ENCODE measurements at regions not wholly inside any gene's neighbourhood (a gene's known extent, or its start where the extent isn't known, plus 50 kb on each side); places are given as distances from the start of the nearest gene placed in this dataset.
"Not testable (repeated sequence)": the region's sequence is repeated elsewhere in the genome, so short reads cannot be mapped to it uniquely, and the experiment has no call there.

DNA sequence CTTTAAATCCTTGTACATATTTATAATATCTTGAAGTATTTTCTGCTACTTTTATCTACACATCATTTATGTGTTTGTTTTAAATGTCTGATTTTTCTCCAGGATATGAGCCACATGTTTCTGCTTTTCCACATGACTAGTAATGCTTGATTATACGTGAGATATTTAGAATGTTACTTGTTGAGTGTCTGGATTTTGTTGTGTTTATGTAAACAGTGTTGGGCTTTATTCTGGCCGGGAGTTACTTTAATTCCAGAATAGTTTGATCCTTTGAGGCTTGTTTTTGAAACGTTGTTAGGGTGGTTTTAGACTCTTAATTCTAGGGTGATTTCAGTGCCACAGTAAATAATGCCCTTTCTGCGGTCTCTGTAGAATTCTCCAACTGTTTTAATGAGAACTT lies 252.9 kb downstream of the BLID start:
- no peak for DNase-seq
- no peaks in the 10 kb centered on the region for H3K9me3 ChIP-seq
- H3K27me3 ChIP-seq: no peaks in the 10 kb centered on the region
- H3K36me3 ChIP-seq: no peaks in the 10 kb centered on the region
- no peaks in the 10 kb centered on the region for H3K4me1 ChIP-seq
- TF ChIP-seq, protein P1, sequence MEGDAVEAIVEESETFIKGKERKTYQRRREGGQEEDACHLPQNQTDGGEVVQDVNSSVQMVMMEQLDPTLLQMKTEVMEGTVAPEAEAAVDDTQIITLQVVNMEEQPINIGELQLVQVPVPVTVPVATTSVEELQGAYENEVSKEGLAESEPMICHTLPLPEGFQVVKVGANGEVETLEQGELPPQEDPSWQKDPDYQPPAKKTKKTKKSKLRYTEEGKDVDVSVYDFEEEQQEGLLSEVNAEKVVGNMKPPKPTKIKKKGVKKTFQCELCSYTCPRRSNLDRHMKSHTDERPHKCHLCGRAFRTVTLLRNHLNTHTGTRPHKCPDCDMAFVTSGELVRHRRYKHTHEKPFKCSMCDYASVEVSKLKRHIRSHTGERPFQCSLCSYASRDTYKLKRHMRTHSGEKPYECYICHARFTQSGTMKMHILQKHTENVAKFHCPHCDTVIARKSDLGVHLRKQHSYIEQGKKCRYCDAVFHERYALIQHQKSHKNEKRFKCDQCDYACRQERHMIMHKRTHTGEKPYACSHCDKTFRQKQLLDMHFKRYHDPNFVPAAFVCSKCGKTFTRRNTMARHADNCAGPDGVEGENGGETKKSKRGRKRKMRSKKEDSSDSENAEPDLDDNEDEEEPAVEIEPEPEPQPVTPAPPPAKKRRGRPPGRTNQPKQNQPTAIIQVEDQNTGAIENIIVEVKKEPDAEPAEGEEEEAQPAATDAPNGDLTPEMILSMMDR (IDR thresholded peaks at IDR 0.05; ENCODE audit: low read depth, low read length): no peak
- no peak overlapping the region for H3K4me3 ChIP-seq (ENCODE audit: low read depth, low read length)

DNA sequence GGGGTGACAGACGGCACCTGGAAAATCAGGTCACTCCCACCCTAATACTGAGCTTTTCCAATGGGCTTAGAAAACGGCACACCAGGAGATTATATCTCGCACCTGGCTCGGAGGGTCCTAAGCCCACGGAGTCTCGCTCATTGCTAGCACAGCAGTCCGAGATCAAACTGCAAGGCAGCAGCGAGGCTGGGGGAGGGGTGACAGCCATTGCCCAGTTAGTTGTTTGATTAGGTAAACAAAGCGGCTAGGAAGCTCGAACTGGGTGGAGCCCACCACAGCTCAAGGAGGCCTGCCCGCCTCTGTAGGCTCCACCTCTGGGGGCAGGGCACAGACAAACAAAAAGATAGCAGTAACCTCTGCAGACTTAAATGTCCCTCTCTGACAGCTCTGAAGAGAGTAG lies 260.9 kb downstream of the BLID start:
- H3K4me1 ChIP-seq; DNase-seq; H3K27me3 ChIP-seq; H3K4me3 ChIP-seq (ENCODE audit: low read depth, low read length); H3K9me3 ChIP-seq; H3K36me3 ChIP-seq: not testable (repeated sequence)

DNA sequence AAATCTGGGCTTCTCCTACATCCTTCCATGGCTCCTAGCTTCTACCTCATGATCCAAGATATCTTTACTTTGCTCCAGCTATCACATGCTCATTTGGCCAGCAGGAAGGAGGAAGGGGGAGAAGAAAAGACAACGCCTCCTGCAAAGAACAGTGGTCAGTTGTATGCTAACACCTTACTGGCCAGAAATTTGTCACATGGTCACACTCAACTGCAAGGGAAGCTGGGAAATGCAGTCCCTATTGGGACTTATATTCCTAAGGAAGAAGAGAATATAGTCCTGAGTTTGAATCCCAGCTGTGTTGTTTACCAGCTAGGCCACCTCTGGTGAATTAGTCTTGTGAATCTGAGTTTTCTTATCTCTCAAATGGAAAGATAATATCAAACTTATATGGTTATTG lies 272.0 kb downstream of the BLID start:
- DNase-seq: no peak
- no peak overlapping the region for H3K4me3 ChIP-seq (ENCODE audit: low read depth, low read length)
- no peaks in the 10 kb centered on the region for H3K27me3 ChIP-seq
- H3K9me3 ChIP-seq: no peaks in the 10 kb centered on the region
- peaks cover 3% of the 10 kb centered on the region; the same call in 1 of the 2 replicates for H3K4me1 ChIP-seq
- no peaks in the 10 kb centered on the region for H3K36me3 ChIP-seq
- TF ChIP-seq, protein P1 (IDR thresholded peaks at IDR 0.05; ENCODE audit: low read depth, low read length): no peak

DNA sequence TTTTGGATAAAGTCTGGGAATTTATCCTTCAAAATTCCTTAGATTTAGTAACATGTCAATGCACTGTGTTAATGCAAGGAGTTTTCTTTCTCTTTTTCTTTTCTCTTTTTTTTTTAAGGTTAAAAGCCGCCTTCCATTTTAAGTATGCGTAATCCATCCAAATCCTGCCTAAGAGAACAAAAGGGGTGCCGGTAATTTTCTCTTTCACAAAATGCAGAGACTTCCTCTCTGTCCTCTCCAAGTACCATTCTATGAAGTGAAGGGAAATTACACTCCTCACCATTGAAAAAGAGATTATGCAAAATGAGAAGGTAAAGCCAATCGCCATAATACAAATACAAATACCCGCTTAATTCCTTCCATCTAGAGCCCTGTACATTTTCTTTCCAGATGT lies 273.8 kb downstream of the BLID start:
- TF ChIP-seq, protein P1 (IDR thresholded peaks at IDR 0.05; ENCODE audit: low read depth, low read length): no peak
- no peaks in the 10 kb centered on the region for H3K27me3 ChIP-seq
- H3K36me3 ChIP-seq: no peaks in the 10 kb centered on the region
- DNase-seq: no peak
- H3K9me3 ChIP-seq: no peaks in the 10 kb centered on the region
- H3K4me3 ChIP-seq (ENCODE audit: low read depth, low read length): no peak overlapping the region
- peaks cover 3% of the 10 kb centered on the region; the same call in 1 of the 2 replicates for H3K4me1 ChIP-seq

DNA sequence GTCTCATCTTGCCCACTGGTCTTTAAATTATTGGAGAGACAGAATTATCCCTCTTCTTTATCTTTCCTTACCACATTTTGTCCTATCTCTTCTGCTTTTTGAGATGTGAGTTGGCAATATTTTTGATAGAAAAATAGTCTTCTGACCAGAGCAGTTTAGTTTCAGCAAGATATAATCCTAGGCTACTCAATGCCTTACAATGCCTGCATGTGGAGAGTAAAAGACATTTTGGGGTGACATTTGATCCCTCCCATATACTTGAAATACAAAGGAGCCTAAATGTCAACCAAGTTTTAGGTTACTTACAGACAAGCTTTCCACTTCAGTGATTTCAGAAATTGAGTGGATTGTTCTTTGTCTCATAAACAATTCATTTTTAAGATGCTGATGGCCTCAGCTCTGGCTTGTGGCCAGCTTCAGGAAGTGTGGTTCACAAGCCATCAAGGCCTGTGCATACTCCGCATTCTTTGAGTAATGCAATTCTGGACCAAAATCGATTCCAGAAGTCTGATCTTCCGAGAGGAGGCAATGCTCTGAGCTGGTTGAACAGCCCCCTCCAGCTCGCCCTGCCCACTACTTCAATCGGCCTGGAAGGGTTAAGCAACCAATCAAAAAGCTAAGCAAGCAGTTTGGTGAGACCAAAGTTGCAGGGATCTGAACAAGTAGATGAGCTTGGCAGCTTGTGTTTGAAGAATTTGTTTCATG lies 274.4 kb downstream of the BLID start:
- H3K4me1 ChIP-seq: peaks cover 3% of the 10 kb centered on the region; the same call in 1 of the 2 replicates
- DNase-seq: no peak
- H3K4me3 ChIP-seq (ENCODE audit: low read depth, low read length): no peak overlapping the region
- no peaks in the 10 kb centered on the region for H3K9me3 ChIP-seq
- TF ChIP-seq, protein P1 (IDR thresholded peaks at IDR 0.05; ENCODE audit: low read depth, low read length): no peak
- H3K36me3 ChIP-seq: no peaks in the 10 kb centered on the region
- H3K27me3 ChIP-seq: no peaks in the 10 kb centered on the region

DNA sequence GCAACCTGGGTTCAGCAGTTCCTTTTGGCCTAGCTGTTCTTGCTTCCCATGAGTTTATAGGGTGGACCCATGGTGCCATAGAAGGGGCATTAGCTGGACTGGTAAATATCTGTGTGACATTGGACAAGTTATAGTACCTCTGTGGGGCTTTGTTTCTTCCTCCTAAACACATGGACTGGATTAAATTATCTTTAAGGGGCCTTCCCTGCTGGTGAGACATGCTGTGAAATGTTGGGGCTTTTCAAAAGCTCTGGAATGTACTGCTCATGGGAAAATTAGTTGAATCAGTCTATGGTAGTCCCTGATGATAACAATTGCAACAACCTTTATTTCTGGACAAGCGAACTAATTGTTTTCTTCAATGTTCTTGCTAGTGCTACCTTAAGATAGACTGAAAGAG lies 276.2 kb downstream of the BLID start:
- Histone ChIP-seq H3K4me3 (ENCODE audit: low read depth, low read length) (no peak overlapping the region), H3K27me3 (no peaks in the 10 kb centered on the region), H3K9me3 (peaks cover 2% of the 10 kb centered on the region; the same call in 1 of the 2 replicates), H3K4me1 (peaks cover 3% of the 10 kb centered on the region; the same call in 1 of the 2 replicates), H3K36me3 (no peaks in the 10 kb centered on the region)
- DNase-seq: no peak
- TF ChIP-seq, protein P1 (IDR thresholded peaks at IDR 0.05; ENCODE audit: low read depth, low read length): no peak
